ENCODE measurements at regions not wholly inside any gene's neighbourhood (a gene's known extent, or its start where the extent isn't known, plus 50 kb on each side); places are given as distances from the start of the nearest gene placed in this dataset.

GRCh38 chrX:58051346-58051745 lies 141.1 kb upstream of the ZXDA start:
- DNase-seq = no peak

GRCh38 chrX:58044130-58044529 lies 133.9 kb upstream of the ZXDA start:
- DNase-seq = no peak

GRCh38 chrX:58025979-58026378 lies 115.7 kb upstream of the ZXDA start:
- DNase-seq = peak; percentile 6

- DNase-seq = no peak
Observed at GRCh38 chrX:57985951-57986350, 75.7 kb upstream of the ZXDA start.

- DNase-seq = no peak
Observed at GRCh38 chrX:57984620-57985019, 74.4 kb upstream of the ZXDA start.

- DNase-seq = peak; percentile 74
Observed at GRCh38 chrX:57977992-57978391, 67.7 kb upstream of the ZXDA start.

GRCh38 chrX:57964975-57965374 lies 54.7 kb upstream of the ZXDA start:
- no peak for DNase-seq

Data from SHP77 treated with DMSO at 0.1 percent for 48 hours (cell line).